IMR-90 (cell line): ENCODE measurements at regions not wholly inside any gene's neighbourhood (a gene's known extent, or its start where the extent isn't known, plus 50 kb on each side); places are given as distances from the start of the nearest gene placed in this dataset.

Source experiments
- ATAC-seq: fragments of 200-7000 bp; cut with Tn5 transposase; 2 replicates; pipeline ENCODE4 v1.9.1; 2020; ENCODE audit warnings: low read depth, mild to moderate bottlenecking, moderate library complexity
- BruUV-seq: library from RNA; stranded (reverse); fragments of 400-500 nt; replicated peaks from 2 replicates; lab custom pipeline; 2021; lab: Mats Ljungman, UMichigan
- CTCF ChIA-PET: fragments of 300-600 bp; formaldehyde crosslinking; extraction: SDS; loops from one replicate; lab custom pipeline; 2021; ENCODE audit warnings: antibody characterized with exemption; lab: Yijun Ruan, JAX
- POLR2A ChIA-PET: fragments of 300-600 bp; sonication (Branson Sonifier 250); formaldehyde crosslinking; loops from one replicate; lab custom pipeline; 2022; ENCODE audit warnings: antibody characterized with exemption; ENCODE audit not compliant: unreplicated experiment; lab: Charles Lee
- DNase-seq: peaks from one replicate; pipeline ENCODE4 v3.0.0; 2013
- H2AFZ ChIP-seq: replicated peaks from 2 replicates; pipeline ENCODE3; 2013; ENCODE audit warnings: low read length, mild to moderate bottlenecking; ENCODE audit not compliant: poor library complexity
- H2AK5ac ChIP-seq: 2 replicates; pipeline ENCODE4 v1.6.1; 2013; ENCODE audit warnings: low read depth, low read length, inconsistent platforms
- H2AK9ac ChIP-seq: replicated peaks from 2 replicates; pipeline ENCODE3; 2013; ENCODE audit warnings: mild to moderate bottlenecking, low read depth, low read length, moderate library complexity; ENCODE audit not compliant: poor library complexity
- H2BK120ac ChIP-seq: 2 replicates; pipeline ENCODE4 v1.6.1; 2013; ENCODE audit warnings: low read depth, low read length, inconsistent platforms
- H2BK15ac ChIP-seq: 3 replicates; pipeline ENCODE4 v1.6.1; 2013; ENCODE audit warnings: low read depth, low read length, inconsistent platforms
- H2BK20ac ChIP-seq: 2 replicates; pipeline ENCODE4 v1.6.1; 2013; ENCODE audit warnings: low read depth, mild to moderate bottlenecking, inconsistent platforms, low read length, moderate library complexity
- H2BK5ac ChIP-seq: 2 replicates; pipeline ENCODE4 v1.6.1; 2013; ENCODE audit warnings: mild to moderate bottlenecking, low read depth, low read length, inconsistent platforms; ENCODE audit not compliant: poor library complexity, severe bottlenecking
- H3K14ac ChIP-seq: replicated peaks from 2 replicates; pipeline ENCODE4 v1.6.1; 2013; ENCODE audit warnings: low read depth, low read length, inconsistent platforms
- H3K18ac ChIP-seq: 2 replicates; pipeline ENCODE4 v1.6.1; 2013; ENCODE audit warnings: low read depth, low read length, control low read depth
- H3K23ac ChIP-seq: 2 replicates; pipeline ENCODE4 v1.6.1; 2013; ENCODE audit warnings: low read depth, low read length, inconsistent platforms
- H3K27ac ChIP-seq: 2 replicates; pipeline ENCODE4 v1.5.1; 2013; ENCODE audit warnings: mild to moderate bottlenecking, control low read depth, low read length; ENCODE audit not compliant: insufficient read depth
- H3K27me3 ChIP-seq: 2 replicates; pipeline ENCODE4 v1.6.1; 2013; ENCODE audit warnings: low read length; ENCODE audit not compliant: control insufficient read depth, insufficient read depth
- H3K36me3 ChIP-seq: 2 replicates; pipeline ENCODE4 v1.6.1; 2013; ENCODE audit warnings: low read length, mixed read lengths; ENCODE audit not compliant: control insufficient read depth, insufficient read depth
- H3K4ac ChIP-seq: 2 replicates; pipeline ENCODE4 v1.6.1; 2013; ENCODE audit warnings: low read depth, low read length, inconsistent platforms
- H3K4me1 ChIP-seq: 2 replicates; pipeline ENCODE4 v1.6.1; 2013; ENCODE audit warnings: low read length, mixed read lengths; ENCODE audit not compliant: control insufficient read depth, insufficient read depth
- H3K4me2 ChIP-seq: 2 replicates; pipeline ENCODE4 v1.6.1; 2013; ENCODE audit warnings: low read depth, mild to moderate bottlenecking, control low read depth, low read length, moderate library complexity
- H3K4me3 ChIP-seq: 2 replicates; pipeline ENCODE4 v1.5.1; 2013; ENCODE audit warnings: low read depth, mild to moderate bottlenecking, control low read depth, low read length, moderate library complexity; ENCODE audit not compliant: insufficient read depth
- H3K56ac ChIP-seq: 2 replicates; pipeline ENCODE4 v1.6.1; 2013; ENCODE audit warnings: low read length, inconsistent platforms; ENCODE audit not compliant: insufficient read depth; ENCODE audit errors: extremely low read depth
- H3K79me1 ChIP-seq, 2 experiments: 2 replicates each; pipeline ENCODE4 v1.6.1; 2013; ENCODE audit warnings: low read length in 2 of 2, inconsistent platforms in 1 of 2, low read depth in 1 of 2
- H3K9ac ChIP-seq: 2 replicates; pipeline ENCODE4 v1.6.1; 2013; ENCODE audit warnings: low read depth, low read length, control low read depth
- H3K9me1 ChIP-seq: 2 replicates; pipeline ENCODE4 v1.6.1; 2013; ENCODE audit warnings: low read length, inconsistent platforms; ENCODE audit not compliant: insufficient read depth
- H3K9me3 ChIP-seq: 2 replicates; pipeline ENCODE4 v1.6.1; 2013; ENCODE audit warnings: low read length; ENCODE audit not compliant: control insufficient read depth, insufficient read depth
- H4K20me1 ChIP-seq: 2 replicates; pipeline ENCODE4 v1.6.1; 2013; ENCODE audit warnings: low read length, inconsistent platforms; ENCODE audit not compliant: insufficient read depth
- H4K5ac ChIP-seq: 2 replicates; pipeline ENCODE4 v1.6.1; 2013; ENCODE audit warnings: mild to moderate bottlenecking, low read depth, low read length, control low read depth
- H4K8ac ChIP-seq, 2 experiments: 2 replicates each; pipeline ENCODE4 v1.6.1; 2013; ENCODE audit warnings: low read depth in 2 of 2, low read length in 2 of 2, control low read depth in 1 of 2, inconsistent platforms in 1 of 2
- H4K91ac ChIP-seq: 2 replicates; pipeline ENCODE4 v1.6.1; 2013; ENCODE audit warnings: low read depth, low read length, inconsistent platforms; ENCODE audit not compliant: insufficient read depth
- BHLHE40 ChIP-seq: fragments of 150-350 bp; IDR thresholded peaks from 2 replicates; pipeline ENCODE4 v1.6.1; 2016; ENCODE audit warnings: mild to moderate bottlenecking, low read depth, low read length
- CEBPB ChIP-seq: IDR thresholded peaks from 2 replicates; pipeline ENCODE4 v1.6.1; 2012; ENCODE audit warnings: low read depth, low read length, improper control_type of control experiment
- CHD1 ChIP-seq: IDR thresholded peaks from 2 replicates; pipeline ENCODE4 v1.6.1; 2012; ENCODE audit warnings: low read depth, low read length, improper control_type of control experiment
- FOS ChIP-seq: fragments of 150-350 bp; IDR thresholded peaks from 2 replicates; pipeline ENCODE4 v1.6.1; 2016; ENCODE audit warnings: low read depth, low read length
- MAFK ChIP-seq: IDR thresholded peaks from 2 replicates; pipeline ENCODE4 v1.6.1; 2012; ENCODE audit warnings: low read depth, low read length, improper control_type of control experiment
- MAZ ChIP-seq: IDR thresholded peaks from 2 replicates; pipeline ENCODE4 v1.6.1; 2012; ENCODE audit warnings: low read depth, mild to moderate bottlenecking, low read length, improper control_type of control experiment, moderate library complexity, borderline replicate concordance
- MXI1 ChIP-seq: IDR thresholded peaks from 2 replicates; pipeline ENCODE4 v1.6.1; 2012; ENCODE audit warnings: low read depth, mild to moderate bottlenecking, low read length, moderate library complexity, borderline replicate concordance
- NFE2L2 ChIP-seq: fragments of 150-350 bp; IDR thresholded peaks from 2 replicates; pipeline ENCODE4 v1.6.1; 2016; ENCODE audit warnings: low read depth, mild to moderate bottlenecking, low read length
- POLR2A ChIP-seq: IDR thresholded peaks from 2 replicates; pipeline ENCODE4 v1.6.1; 2012; ENCODE audit warnings: mild to moderate bottlenecking, low read depth, low read length
- RAD21 ChIP-seq: IDR thresholded peaks from 2 replicates; pipeline ENCODE4 v1.6.1; 2012; ENCODE audit warnings: low read length, improper control_type of control experiment
- RCOR1 ChIP-seq: IDR thresholded peaks from 2 replicates; pipeline ENCODE4 v1.6.1; 2012; ENCODE audit warnings: mild to moderate bottlenecking, low read length, improper control_type of control experiment; ENCODE audit not compliant: insufficient replicate concordance
- RFX5 ChIP-seq: IDR thresholded peaks from 2 replicates; pipeline ENCODE4 v1.8.0; 2012; ENCODE audit warnings: low read depth, mild to moderate bottlenecking, low read length, moderate library complexity
- SMC3 ChIP-seq: fragments of 150-350 bp; IDR thresholded peaks from 2 replicates; pipeline ENCODE4 v1.6.1; 2016; ENCODE audit warnings: low read depth, mild to moderate bottlenecking, antibody characterized with exemption, low read length, moderate library complexity
- WGBS, 2 experiments: methylation state at CpG; one replicate each; pipeline versions ENCODE4 v1.1.5 to v1.1.7; 2013; ENCODE audit warnings: missing lambda C conversion rate in 2 of 2; ENCODE audit not compliant: insufficient read length in 1 of 2; ENCODE audit errors: extremely low coverage in 2 of 2; 5-methylcytosine and 5-hydroxymethylcytosine counted together
- dilution Hi-C: fragments of 300-500 bp; cut with HindIII; formaldehyde crosslinking; loops from one replicate; pipeline ENCODE4 v1.14.3; 2018; ENCODE audit warnings: low sequenced_read_pairs; ENCODE audit not compliant: unreplicated experiment
- in situ Hi-C: fragments of 300-500 bp; cut with MboI; formaldehyde crosslinking; loops from 3 replicates; pipeline ENCODE4 v1.14.3; 2019; ENCODE audit warnings: low sequenced_read_pairs, inconsistent platforms, mixed read lengths
- intact Hi-C: fragments of 100-400 bp; cut with micrococcal nuclease; formaldehyde crosslinking; loops from 2 replicates; pipeline ENCODE4 v1.10.0; 2022
- TF ChIP-seq, protein P1 (sequence below): conservative IDR thresholded peaks from 2 replicates; pipeline ENCODE4 v1.5.1; 2012; ENCODE audit warnings: mild to moderate bottlenecking, low read depth, low read length, improper control_type of control experiment
- TF ChIP-seq, protein P2 (sequence below): fragments of 150-350 bp; IDR thresholded peaks from 2 replicates; pipeline ENCODE4 v1.6.1; 2017; ENCODE audit warnings: mild to moderate bottlenecking, antibody characterized with exemption, low read length, low read depth
- TF ChIP-seq, protein P3 (sequence below): fragments of 150-350 bp; IDR thresholded peaks from 2 replicates; pipeline ENCODE4 v1.6.1; 2016; ENCODE audit warnings: low read depth, mild to moderate bottlenecking, low read length, moderate library complexity, borderline replicate concordance

DNA sequence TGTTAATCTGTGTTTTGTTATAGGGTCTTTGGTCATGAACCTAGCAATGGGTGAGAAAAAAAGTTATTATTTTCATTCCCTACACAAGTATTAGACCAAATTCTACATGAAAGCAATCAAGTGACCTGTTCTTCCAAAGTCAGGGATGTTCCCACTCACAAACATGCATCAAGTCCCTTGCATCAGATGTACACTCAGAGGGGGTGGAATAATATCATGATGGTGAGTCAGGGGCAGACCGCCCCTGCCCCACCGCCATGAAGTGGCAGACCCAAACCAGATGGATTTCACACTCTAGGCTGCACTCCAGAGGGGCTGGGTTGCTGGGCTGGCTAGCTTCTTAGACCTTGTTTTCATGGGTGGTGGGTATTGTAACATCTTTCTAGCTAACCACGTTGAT, 91.4 kb downstream of the ACAA2 start:
- Histone ChIP-seq H3K9me3 (no peaks in the 10 kb centered on the region), H3K4ac (no peak overlapping the region), H4K5ac (no peak overlapping the region), H2BK20ac (no peak overlapping the region), H2BK15ac (no peak overlapping the region), H3K4me2 (no peak overlapping the region), H4K20me1 (no peaks in the 10 kb centered on the region), H2AFZ (no peak overlapping the region), H3K4me1 (peaks cover 10% of the 10 kb centered on the region), H2BK120ac (no peak overlapping the region), H3K23ac (no peak overlapping the region), H2BK5ac (no peak overlapping the region), H2AK5ac (no peak overlapping the region), H3K4me3 (no peak overlapping the region), H3K27me3 (peaks cover 4% of the 10 kb centered on the region), H4K91ac (no peak overlapping the region), H3K18ac (no peak overlapping the region), H3K9ac (no peak overlapping the region), H2AK9ac (no peak overlapping the region), H4K8ac (no peak overlapping the region), H3K14ac (no peak overlapping the region), H3K79me1 (no peaks in the 10 kb centered on the region), H3K9me1 (0 out of 2 replicates have a peak, but pooled peaks cover 3% of the 10 kb centered on the region), H3K27ac (no peak overlapping the region), H3K36me3 (no peaks in the 10 kb centered on the region), H3K56ac (no peak overlapping the region)
- intact Hi-C loops (no loop called here), dilution Hi-C loops (no loop called here), in situ Hi-C loops (no loop called here)
- POLR2A ChIA-PET: no interaction called here
- no peak for DNase-seq
- CTCF ChIA-PET: no interaction called here
- TF ChIP-seq FOS (no peak), MAZ (no peak), MAFK (no peak), CEBPB (no peak), POLR2A (no peak), RAD21 (no peak), RFX5 (no peak), NFE2L2 (no peak), MXI1 (no peak), RCOR1 (no peak), CHD1 (no peak), SMC3 (no peak), BHLHE40 (no peak)
- TF ChIP-seq, protein P1, sequence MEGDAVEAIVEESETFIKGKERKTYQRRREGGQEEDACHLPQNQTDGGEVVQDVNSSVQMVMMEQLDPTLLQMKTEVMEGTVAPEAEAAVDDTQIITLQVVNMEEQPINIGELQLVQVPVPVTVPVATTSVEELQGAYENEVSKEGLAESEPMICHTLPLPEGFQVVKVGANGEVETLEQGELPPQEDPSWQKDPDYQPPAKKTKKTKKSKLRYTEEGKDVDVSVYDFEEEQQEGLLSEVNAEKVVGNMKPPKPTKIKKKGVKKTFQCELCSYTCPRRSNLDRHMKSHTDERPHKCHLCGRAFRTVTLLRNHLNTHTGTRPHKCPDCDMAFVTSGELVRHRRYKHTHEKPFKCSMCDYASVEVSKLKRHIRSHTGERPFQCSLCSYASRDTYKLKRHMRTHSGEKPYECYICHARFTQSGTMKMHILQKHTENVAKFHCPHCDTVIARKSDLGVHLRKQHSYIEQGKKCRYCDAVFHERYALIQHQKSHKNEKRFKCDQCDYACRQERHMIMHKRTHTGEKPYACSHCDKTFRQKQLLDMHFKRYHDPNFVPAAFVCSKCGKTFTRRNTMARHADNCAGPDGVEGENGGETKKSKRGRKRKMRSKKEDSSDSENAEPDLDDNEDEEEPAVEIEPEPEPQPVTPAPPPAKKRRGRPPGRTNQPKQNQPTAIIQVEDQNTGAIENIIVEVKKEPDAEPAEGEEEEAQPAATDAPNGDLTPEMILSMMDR: no peak
- TF ChIP-seq, protein P2, sequence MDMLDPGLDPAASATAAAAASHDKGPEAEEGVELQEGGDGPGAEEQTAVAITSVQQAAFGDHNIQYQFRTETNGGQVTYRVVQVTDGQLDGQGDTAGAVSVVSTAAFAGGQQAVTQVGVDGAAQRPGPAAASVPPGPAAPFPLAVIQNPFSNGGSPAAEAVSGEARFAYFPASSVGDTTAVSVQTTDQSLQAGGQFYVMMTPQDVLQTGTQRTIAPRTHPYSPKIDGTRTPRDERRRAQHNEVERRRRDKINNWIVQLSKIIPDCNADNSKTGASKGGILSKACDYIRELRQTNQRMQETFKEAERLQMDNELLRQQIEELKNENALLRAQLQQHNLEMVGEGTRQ: no peak
- TF ChIP-seq, protein P3, sequence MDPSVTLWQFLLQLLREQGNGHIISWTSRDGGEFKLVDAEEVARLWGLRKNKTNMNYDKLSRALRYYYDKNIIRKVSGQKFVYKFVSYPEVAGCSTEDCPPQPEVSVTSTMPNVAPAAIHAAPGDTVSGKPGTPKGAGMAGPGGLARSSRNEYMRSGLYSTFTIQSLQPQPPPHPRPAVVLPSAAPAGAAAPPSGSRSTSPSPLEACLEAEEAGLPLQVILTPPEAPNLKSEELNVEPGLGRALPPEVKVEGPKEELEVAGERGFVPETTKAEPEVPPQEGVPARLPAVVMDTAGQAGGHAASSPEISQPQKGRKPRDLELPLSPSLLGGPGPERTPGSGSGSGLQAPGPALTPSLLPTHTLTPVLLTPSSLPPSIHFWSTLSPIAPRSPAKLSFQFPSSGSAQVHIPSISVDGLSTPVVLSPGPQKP: no peak
- ATAC-seq: no peak
- WGBS, 2 experiments: no CpG with 5 or more reads among the region's 3 CpGs
- BruUV-seq: no TSS peak
